Kidney (tissue), 13 donors: ENCODE measurements at regions not wholly inside any gene's neighbourhood (a gene's known extent, or its start where the extent isn't known, plus 50 kb on each side); places are given as distances from the start of the nearest gene placed in this dataset.
"Not testable (repeated sequence)": the region's sequence is repeated elsewhere in the genome, so short reads cannot be mapped to it uniquely, and the experiment has no call there.

Source experiments
- DNase-seq, 5 donors: peaks; one replicate each; pipeline ENCODE4 v3.0.0-alpha.2; 2013 to 2020
- FAIRE-seq: peaks from 2 replicates; lab custom pipeline; 2012; peaks lifted over from hg19 to GRCh38; lab: Jason Lieb, UNC
- H3K27ac ChIP-seq, 2 donors: one replicate each; pipeline ENCODE4 v1.7.0; 2013; ENCODE audit warnings: low read depth in 2 of 2, low read length in 2 of 2, inconsistent platforms in 1 of 2
- H3K27me3 ChIP-seq: one replicate; pipeline ENCODE4 v1.7.1; 2013; ENCODE audit warnings: low read length, inconsistent platforms; ENCODE audit not compliant: control insufficient read depth, insufficient read depth
- H3K36me3 ChIP-seq, 3 donors: one replicate each; pipeline versions ENCODE4 v1.7.0 to v1.7.1; 2013; ENCODE audit warnings: low read length in 3 of 3, control low read depth in 1 of 3, inconsistent platforms in 1 of 3; ENCODE audit not compliant: insufficient read depth in 3 of 3, control insufficient read depth in 2 of 3
- H3K4me1 ChIP-seq, 3 donors: one replicate each; pipeline versions ENCODE4 v1.7.0 to v1.7.1; 2013; ENCODE audit warnings: low read length in 3 of 3, inconsistent platforms in 1 of 3, low read depth in 1 of 3; ENCODE audit not compliant: control insufficient read depth in 2 of 3, insufficient read depth in 2 of 3
- H3K4me3 ChIP-seq, 3 donors: one replicate each; pipeline versions ENCODE4 v1.7.0 to v1.8.1; 2013; ENCODE audit warnings: low read length in 3 of 3, control low read depth in 1 of 3, inconsistent platforms in 1 of 3
- H3K9ac ChIP-seq, 3 donors: one replicate each; pipeline versions ENCODE4 v1.7.0 to v1.7.1; 2013; ENCODE audit warnings: low read length in 3 of 3, control low read depth in 1 of 3, inconsistent platforms in 1 of 3
- H3K9me3 ChIP-seq, 3 donors: one replicate each; pipeline versions ENCODE4 v1.7.0 to v1.7.1; 2013; ENCODE audit warnings: low read length in 3 of 3, control low read depth in 1 of 3, inconsistent platforms in 1 of 3; ENCODE audit not compliant: control insufficient read depth in 2 of 3, insufficient read depth in 1 of 3
- intact Hi-C: fragments of 100-400 bp; cut with DNase I; formaldehyde crosslinking; loops from one replicate; pipeline ENCODE4 v1.11.1; 2022
- TF ChIP-seq, protein P1 (sequence below): IDR thresholded peaks from 3 replicates; pipeline ENCODE4 v1.5.1; 2012; ENCODE audit warnings: mild to moderate bottlenecking, moderate library complexity, borderline replicate concordance; ENCODE audit not compliant: insufficient read depth; ENCODE audit errors: extremely low read depth
- donor health status: control.
- donor health status: control.
- donor health status: control.
- donor health status: control.
- donor health status: control.
- donor health status: DM: yes; HTN: yes; CAD: no.
- donor health status: Normal renal cell carcinoma (clear cell type).

GRCh38 chr4:42252315-42252714 is 99.9 kb upstream of the BEND4 start:
- intact Hi-C loops, result no loop called here
- Histone ChIP-seq H3K9me3 (no peaks in the 10 kb centered on the region), H3K27ac (no peak overlapping the region), H3K4me3 (no peak overlapping the region), H3K27me3 (no peaks in the 10 kb centered on the region), H3K4me1 (no peaks in the 10 kb centered on the region), H3K36me3 (no peaks in the 10 kb centered on the region), H3K9ac (no peak overlapping the region)
- FAIRE-seq (no peak), DNase-seq (no peak)
- TF ChIP-seq, protein P1, sequence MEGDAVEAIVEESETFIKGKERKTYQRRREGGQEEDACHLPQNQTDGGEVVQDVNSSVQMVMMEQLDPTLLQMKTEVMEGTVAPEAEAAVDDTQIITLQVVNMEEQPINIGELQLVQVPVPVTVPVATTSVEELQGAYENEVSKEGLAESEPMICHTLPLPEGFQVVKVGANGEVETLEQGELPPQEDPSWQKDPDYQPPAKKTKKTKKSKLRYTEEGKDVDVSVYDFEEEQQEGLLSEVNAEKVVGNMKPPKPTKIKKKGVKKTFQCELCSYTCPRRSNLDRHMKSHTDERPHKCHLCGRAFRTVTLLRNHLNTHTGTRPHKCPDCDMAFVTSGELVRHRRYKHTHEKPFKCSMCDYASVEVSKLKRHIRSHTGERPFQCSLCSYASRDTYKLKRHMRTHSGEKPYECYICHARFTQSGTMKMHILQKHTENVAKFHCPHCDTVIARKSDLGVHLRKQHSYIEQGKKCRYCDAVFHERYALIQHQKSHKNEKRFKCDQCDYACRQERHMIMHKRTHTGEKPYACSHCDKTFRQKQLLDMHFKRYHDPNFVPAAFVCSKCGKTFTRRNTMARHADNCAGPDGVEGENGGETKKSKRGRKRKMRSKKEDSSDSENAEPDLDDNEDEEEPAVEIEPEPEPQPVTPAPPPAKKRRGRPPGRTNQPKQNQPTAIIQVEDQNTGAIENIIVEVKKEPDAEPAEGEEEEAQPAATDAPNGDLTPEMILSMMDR, result no peak

GRCh38 chr4:42257645-42258044 is 105.2 kb upstream of the BEND4 start:
- H3K4me1 ChIP-seq, H3K4me3 ChIP-seq, H3K9ac ChIP-seq, H3K27ac ChIP-seq, intact Hi-C loops, DNase-seq, H3K9me3 ChIP-seq, FAIRE-seq, H3K36me3 ChIP-seq, H3K27me3 ChIP-seq: not testable (repeated sequence)

GRCh38 chr4:42262701-42263490 is 110.4 kb upstream of the BEND4 start:
- Histone ChIP-seq H3K36me3 (no peaks in the 10 kb centered on the region), H3K27me3 (no peaks in the 10 kb centered on the region), H3K4me3 (no peak overlapping the region), H3K9ac (no peak overlapping the region), H3K4me1 (no peaks in the 10 kb centered on the region), H3K9me3 (no peaks in the 10 kb centered on the region), H3K27ac (no peak overlapping the region)
- FAIRE-seq (no peak), DNase-seq (no peak)
- TF ChIP-seq, protein P1, result no peak
- intact Hi-C loops, result no loop called here

- FAIRE-seq (no peak), DNase-seq (no peak)
- H3K4me3 ChIP-seq, result no peak overlapping the region
- no peaks in the 10 kb centered on the region for H3K9me3 ChIP-seq
- no peaks in the 10 kb centered on the region for H3K4me1 ChIP-seq
- H3K27me3 ChIP-seq, result no peaks in the 10 kb centered on the region
- H3K9ac ChIP-seq, result no peak overlapping the region
- H3K36me3 ChIP-seq, result no peaks in the 10 kb centered on the region
- intact Hi-C loops, result no loop called here
- no peak overlapping the region for H3K27ac ChIP-seq
- TF ChIP-seq, protein P1, result no peak
Measured at GRCh38 chr4:42265782-42266602, 113.5 kb upstream of the BEND4 start.
